HepG2 (cell line): ENCODE measurements at regions not wholly inside any gene's neighbourhood (a gene's known extent, or its start where the extent isn't known, plus 50 kb on each side); places are given as distances from the start of the nearest gene placed in this dataset.

ENCODE experiments used
- ATAC-seq: fragments of 200-7000 bp; cut with Tn5 transposase; 3 replicates; pipeline ENCODE4 v1.9.1; 2020; ENCODE audit warnings: mild to moderate bottlenecking, moderate library complexity
- BruUV-seq: library from RNA; stranded (reverse); fragments of 400-500 nt; replicated peaks from 2 replicates; lab custom pipeline; 2021; lab: Mats Ljungman, UMichigan
- CTCF ChIA-PET: fragments of 300-600 bp; formaldehyde crosslinking; extraction: SDS; loops from one replicate; lab custom pipeline; 2021; ENCODE audit warnings: low total read pairs, inconsistent platforms, low intra/inter-chr PET ratio; lab: Yijun Ruan, JAX
- POLR2A ChIA-PET: fragments of 350-600 bp; sonication (Branson Sonifier 250); formaldehyde crosslinking; loops from one replicate; lab custom pipeline; 2020; ENCODE audit warnings: antibody characterized with exemption, inconsistent platforms; lab: Yijun Ruan, JAX
- DNase-seq: peaks from one replicate; pipeline ENCODE4 v3.0.0-alpha.2; 2015; ENCODE audit warnings: low spot score
- FAIRE-seq: peaks from 3 replicates; lab custom pipeline; 2011; peaks lifted over from hg19 to GRCh38; lab: Jason Lieb, UNC
- H2AFZ ChIP-seq: one replicate; pipeline ENCODE4 v1.6.1; 2011; ENCODE audit warnings: low read length, inconsistent platforms
- H3K27ac ChIP-seq: fragments of 300-600 bp; 3 replicates; pipeline ENCODE4 v1.8.0; 2011; ENCODE audit warnings: mixed run types, mild to moderate bottlenecking, mixed read lengths, low read length, inconsistent platforms; ENCODE audit not compliant: insufficient read depth; ENCODE audit errors: extremely low read length
- H3K27me3 ChIP-seq, 2 experiments: fragments of 200-600 bp in 1 of 2; 2 replicates in 1 of 2; 3 replicates in 1 of 2; pipeline versions ENCODE4 v1.6.0 to v1.8.0; 2011; ENCODE audit warnings: low read length in 2 of 2, mild to moderate bottlenecking in 2 of 2, moderate library complexity in 2 of 2, inconsistent platforms in 1 of 2; ENCODE audit not compliant: insufficient read depth in 2 of 2, control insufficient read depth in 1 of 2
- H3K36me3 ChIP-seq, 2 experiments: fragments of 200-600 bp in 1 of 2; replicated peaks in 1 of 2; 2 replicates in 1 of 2; 3 replicates in 1 of 2; pipeline versions ENCODE4 v1.5.1 to v1.8.0; 2011; ENCODE audit warnings: low read length in 2 of 2, inconsistent platforms in 1 of 2; ENCODE audit not compliant: insufficient read depth in 2 of 2, control insufficient read depth in 1 of 2
- H3K4me1 ChIP-seq: 2 replicates; pipeline ENCODE4 v1.5.1; 2012; ENCODE audit warnings: low read length, inconsistent platforms; ENCODE audit not compliant: insufficient read depth
- H3K4me2 ChIP-seq: 2 replicates; pipeline ENCODE4 v1.6.0; 2011; ENCODE audit warnings: low read depth, low read length, inconsistent platforms
- H3K4me3 ChIP-seq, 3 experiments: fragments of 200-600 bp in 1 of 3; sonication (generic), shearing (Covaris generic) in 1 of 3; replicated peaks in 1 of 3; 2 replicates each; pipeline ENCODE4 v1.5.1; 2011 to 2016; ENCODE audit warnings: low read length in 3 of 3, inconsistent platforms in 2 of 3, low read depth in 2 of 3, mild to moderate bottlenecking in 2 of 3, control low read depth in 1 of 3, mixed read lengths in 1 of 3; ENCODE audit not compliant: insufficient read depth in 1 of 3
- H3K79me2 ChIP-seq: one replicate; pipeline ENCODE4 v1.6.1; 2011; ENCODE audit warnings: low read length, inconsistent platforms; ENCODE audit not compliant: insufficient read depth
- H3K9ac ChIP-seq: 2 replicates; pipeline ENCODE4 v1.6.0; 2011; ENCODE audit warnings: mild to moderate bottlenecking, low read depth, low read length, inconsistent platforms; ENCODE audit not compliant: insufficient read depth
- H3K9me3 ChIP-seq: 2 replicates; pipeline ENCODE4 v1.5.1; 2012; ENCODE audit warnings: mild to moderate bottlenecking, low read length
- H4K20me1 ChIP-seq: 2 replicates; pipeline ENCODE4 v1.6.0; 2011; ENCODE audit warnings: inconsistent platforms, mild to moderate bottlenecking, low read length, moderate library complexity; ENCODE audit not compliant: insufficient read depth
- CEBPB ChIP-seq: IDR thresholded peaks from 2 replicates; pipeline ENCODE4 v1.6.1; 2011; ENCODE audit warnings: low read depth, low read length, improper control_type of control experiment, borderline replicate concordance
- FOSL1 ChIP-seq: sonication (generic); formaldehyde crosslinking; IDR thresholded peaks from 2 replicates; pipeline ENCODE4 v1.9.0; 2021; ENCODE audit warnings: missing genetic modification reagents, borderline replicate concordance
- LBX2 ChIP-seq: sonication (generic); formaldehyde crosslinking; IDR thresholded peaks from 2 replicates; pipeline ENCODE4 v1.5.0; 2020; ENCODE audit warnings: missing genetic modification reagents, mild to moderate bottlenecking, borderline replicate concordance
- MXI1 ChIP-seq: IDR thresholded peaks from 3 replicates; pipeline ENCODE4 v1.6.1; 2012; ENCODE audit warnings: low read depth, low read length, inconsistent platforms, borderline replicate concordance
- NR2C2 ChIP-seq: sonication (generic); formaldehyde crosslinking; IDR thresholded peaks from 2 replicates; pipeline ENCODE4 v1.4.0; 2020; ENCODE audit warnings: missing genetic modification reagents, mild to moderate bottlenecking, moderate library complexity, borderline replicate concordance
- SMAD9 ChIP-seq: sonication (generic); formaldehyde crosslinking; IDR thresholded peaks from 2 replicates; pipeline ENCODE4 v1.5.1; 2020; ENCODE audit warnings: mild to moderate bottlenecking, missing genetic modification reagents
- ZFP91 ChIP-seq: sonication (generic); formaldehyde crosslinking; IDR thresholded peaks from 2 replicates; pipeline ENCODE4 v1.9.0; 2022; ENCODE audit warnings: missing genetic modification reagents, mild to moderate bottlenecking, borderline replicate concordance
- ZMYM3 ChIP-seq: sonication (generic); formaldehyde crosslinking; IDR thresholded peaks from 2 replicates; pipeline ENCODE4 v1.5.1; 2020; ENCODE audit warnings: mild to moderate bottlenecking, missing genetic modification reagents
- ZNF460 ChIP-seq: sonication (generic); formaldehyde crosslinking; IDR thresholded peaks from 2 replicates; pipeline ENCODE4 v1.5.1; 2020; ENCODE audit warnings: missing genetic modification reagents, mild to moderate bottlenecking, borderline replicate concordance
- ZNF687 ChIP-seq: sonication (generic); formaldehyde crosslinking; IDR thresholded peaks from 2 replicates; pipeline ENCODE4 v1.5.1; 2020; ENCODE audit warnings: mild to moderate bottlenecking, missing genetic modification reagents, moderate library complexity
- WGBS: methylation state at CpG from one replicate; pipeline ENCODE4 v1.1.6; 2017; ENCODE audit warnings: low lambda C conversion rate; 5-methylcytosine and 5-hydroxymethylcytosine counted together
- in situ Hi-C: cut with HindIII; loops from 2 replicates; pipeline ENCODE4 v1.10.0; 2017; ENCODE audit warnings: low pct_unique_long_range_greater_than_20kb; ENCODE audit not compliant: extremely low pct_ligation_motif_present
- intact Hi-C: fragments of 100-400 bp; cut with micrococcal nuclease; formaldehyde crosslinking; loops from one replicate; pipeline ENCODE4 v1.10.0; 2022; ENCODE audit not compliant: unreplicated experiment
- TF ChIP-seq, protein P1 (sequence below): sonication (generic); formaldehyde crosslinking; IDR thresholded peaks from 2 replicates; pipeline ENCODE4 v1.5.0; 2020; ENCODE audit warnings: mild to moderate bottlenecking, missing genetic modification reagents
- TF ChIP-seq, protein P2 (sequence below): sonication (generic); formaldehyde crosslinking; IDR thresholded peaks from 2 replicates; pipeline ENCODE4 v1.8.0; 2022; ENCODE audit warnings: missing genetic modification reagents, low read depth, mild to moderate bottlenecking, borderline replicate concordance

DNA sequence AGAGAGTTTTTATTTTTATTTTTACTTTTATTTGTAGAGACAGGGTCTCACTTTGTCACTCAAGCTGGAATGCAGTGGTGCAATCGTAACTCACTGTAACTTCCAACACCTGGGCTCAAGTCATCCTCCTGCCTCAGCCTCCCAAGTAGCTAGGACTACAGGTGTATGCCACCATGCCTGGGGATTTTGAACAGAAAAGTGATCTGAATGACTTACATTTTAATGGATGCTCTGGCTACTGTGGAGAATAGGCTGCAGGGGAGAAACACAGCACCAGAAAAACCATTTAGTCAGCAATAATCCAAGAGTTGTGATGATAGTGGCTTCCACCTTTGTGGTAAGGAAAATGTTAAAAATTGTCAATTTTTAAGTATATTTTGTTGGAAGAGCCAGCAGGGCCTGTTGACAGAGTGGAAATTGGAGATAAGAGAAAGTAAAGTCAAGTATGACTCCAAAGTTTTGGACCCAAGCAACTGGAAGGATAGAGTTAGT is 106.0 kb upstream of the LOC128125822 start (continued):
- TF ChIP-seq NR2C2 (0 out of 2 replicates have a peak, but pooled peaks have one; percentile 7), ZNF460 (CRISPR knock-in tag) (peak; percentile 60; the same call in 1 of the 2 replicates), MXI1 (0 out of 3 replicates have a peak, but pooled peaks have one; percentile 15)
- TF ChIP-seq, protein P1, sequence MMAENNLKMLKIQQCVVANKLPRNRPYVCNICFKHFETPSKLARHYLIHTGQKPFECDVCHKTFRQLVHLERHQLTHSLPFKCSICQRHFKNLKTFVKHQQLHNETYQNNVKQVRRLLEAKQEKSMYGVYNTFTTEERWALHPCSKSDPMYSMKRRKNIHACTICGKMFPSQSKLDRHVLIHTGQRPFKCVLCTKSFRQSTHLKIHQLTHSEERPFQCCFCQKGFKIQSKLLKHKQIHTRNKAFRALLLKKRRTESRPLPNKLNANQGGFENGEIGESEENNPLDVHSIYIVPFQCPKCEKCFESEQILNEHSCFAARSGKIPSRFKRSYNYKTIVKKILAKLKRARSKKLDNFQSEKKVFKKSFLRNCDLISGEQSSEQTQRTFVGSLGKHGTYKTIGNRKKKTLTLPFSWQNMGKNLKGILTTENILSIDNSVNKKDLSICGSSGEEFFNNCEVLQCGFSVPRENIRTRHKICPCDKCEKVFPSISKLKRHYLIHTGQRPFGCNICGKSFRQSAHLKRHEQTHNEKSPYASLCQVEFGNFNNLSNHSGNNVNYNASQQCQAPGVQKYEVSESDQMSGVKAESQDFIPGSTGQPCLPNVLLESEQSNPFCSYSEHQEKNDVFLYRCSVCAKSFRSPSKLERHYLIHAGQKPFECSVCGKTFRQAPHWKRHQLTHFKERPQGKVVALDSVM (CRISPR knock-in tag) = no peak
- TF ChIP-seq, protein P2, sequence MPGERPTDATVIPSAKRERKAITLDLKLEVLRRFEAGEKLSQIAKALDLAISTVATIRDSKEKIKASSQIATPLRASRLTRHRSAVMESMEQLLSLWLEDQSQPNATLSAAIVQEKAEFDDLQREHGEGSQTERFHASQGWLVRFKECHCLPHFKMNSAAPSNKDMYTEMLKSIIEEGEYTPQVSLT (CRISPR knock-in tag) = 0 out of 2 replicates have a peak, but pooled peaks have one; percentile 80
- TF ChIP-seq, all 625 proteins: peak for 7

GRCh38 chr6:63467247-63467954 is 104.9 kb upstream of the LOC128125822 start:
- ChIA-PET CTCF (no interaction called here), POLR2A (no interaction called here)
- Histone ChIP-seq H3K27me3 (no peaks in the 10 kb centered on the region), H3K27ac (no peak overlapping the region), H3K4me2 (no peak overlapping the region), H4K20me1 (no peaks in the 10 kb centered on the region), H3K9ac (no peak overlapping the region), H3K36me3 (no peaks in the 10 kb centered on the region), H3K4me3 (no peak overlapping the region), H3K9me3 (no peaks in the 10 kb centered on the region), H3K4me1 (peaks cover 27% of the 10 kb centered on the region), H3K79me2 (no peaks in the 10 kb centered on the region), H2AFZ (peak overlapping the region; percentile 79)
- BruUV-seq = no TSS peak
- in situ Hi-C loops (no loop called here), intact Hi-C loops (no loop called here)
- no peak for ATAC-seq
- FAIRE-seq = no peak
- WGBS = 91% methylated on average over 10 of the region's 10 CpGs
- no peak for DNase-seq
- TF ChIP-seq SMAD9 (CRISPR knock-in tag) = no peak
- no peak for TF ChIP-seq FOSL1 (CRISPR knock-in tag)
- TF ChIP-seq ZMYM3 (CRISPR knock-in tag) = peak; percentile 67
- TF ChIP-seq CEBPB = no peak
- TF ChIP-seq ZFP91 (CRISPR knock-in tag) = 0 out of 2 replicates have a peak, but pooled peaks have one; percentile 30
- 0 out of 2 replicates have a peak, but pooled peaks have one; percentile 9 for TF ChIP-seq ZNF687
- TF ChIP-seq LBX2 (CRISPR knock-in tag) = no peak
